Memory B cell (primary cell): ENCODE measurements at regions not wholly inside any gene's neighbourhood (a gene's known extent, or its start where the extent isn't known, plus 50 kb on each side); places are given as distances from the start of the nearest gene placed in this dataset.
"Not testable (repeated sequence)": the region's sequence is repeated elsewhere in the genome, so short reads cannot be mapped to it uniquely, and the experiment has no call there.

Experiments used
- ATAC-seq: fragments of 150-1000 bp; cut with Tn5 transposase; 2 replicates; pipeline ENCODE4 v1.10.0; 2021; ENCODE audit warnings: low read depth, mild to moderate bottlenecking, moderate library complexity
- DNase-seq, 2 donors: peaks; one replicate each; pipeline ENCODE4 v3.0.0; 2022; ENCODE audit warnings: low spot score in 2 of 2
- H3K27ac Mint-ChIP-seq: one replicate; pipeline ENCODE4 v1.8.0; 2022; ENCODE audit warnings: mild to moderate bottlenecking, moderate library complexity, mixed read lengths
- H3K27me3 Mint-ChIP-seq: one replicate; pipeline ENCODE4 v1.8.0; 2022; ENCODE audit warnings: mixed read lengths
- H3K36me3 Mint-ChIP-seq: one replicate; pipeline ENCODE4 v1.8.0; 2022; ENCODE audit warnings: mild to moderate bottlenecking, mixed read lengths
- H3K4me1 Mint-ChIP-seq: one replicate; pipeline ENCODE4 v1.8.0; 2022; ENCODE audit warnings: mixed read lengths
- H3K4me3 Mint-ChIP-seq: one replicate; pipeline ENCODE4 v1.8.0; 2022; ENCODE audit warnings: mild to moderate bottlenecking, moderate library complexity, mixed read lengths
- H3K9me3 Mint-ChIP-seq: one replicate; pipeline ENCODE4 v1.8.0; 2022; ENCODE audit warnings: mixed read lengths

DNA sequence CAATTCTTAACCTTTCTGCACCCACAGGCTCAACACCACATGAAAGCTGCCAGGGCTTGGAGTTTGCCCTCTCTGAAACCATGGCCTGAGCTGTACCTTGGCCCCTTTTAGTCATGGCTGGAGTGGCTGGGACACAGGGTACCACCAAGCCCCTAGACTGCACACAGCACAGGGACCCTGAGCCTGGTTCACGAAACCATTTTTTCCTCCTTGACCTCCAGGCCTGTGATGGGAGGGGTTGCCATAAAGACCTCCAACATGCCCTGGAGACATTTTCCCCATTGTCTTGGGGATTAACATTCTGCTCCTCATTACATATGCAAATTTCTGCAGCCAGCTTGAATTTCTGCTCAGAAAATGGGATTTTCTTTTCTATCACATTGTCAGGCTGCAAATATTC, 113.4 kb downstream of the XPNPEP1 start:
- not testable (repeated sequence) for DNase-seq, H3K27me3 Mint-ChIP-seq

DNA sequence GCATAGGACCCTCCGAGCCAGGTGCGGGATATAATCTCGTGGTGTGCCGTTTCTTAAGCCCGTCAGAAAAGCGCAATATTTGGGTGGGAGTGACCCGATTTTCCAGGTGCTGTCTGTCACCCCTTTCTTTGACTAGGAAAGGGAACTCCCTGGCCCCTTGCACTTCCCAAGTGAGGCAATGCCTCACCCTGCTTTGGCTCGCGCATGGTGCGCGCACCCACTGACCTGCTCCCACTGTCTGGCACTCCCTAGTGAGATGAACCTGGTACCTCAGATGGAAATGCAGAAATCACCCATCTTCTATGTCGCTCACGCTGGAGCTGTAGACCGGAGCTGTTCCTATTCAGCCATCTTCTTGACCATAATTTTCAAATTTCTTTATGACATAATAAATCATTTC, 122.1 kb downstream of the XPNPEP1 start:
- H3K9me3 Mint-ChIP-seq = peaks cover 19% of the 10 kb centered on the region
- not testable (repeated sequence) for ATAC-seq, H3K27me3 Mint-ChIP-seq, H3K36me3 Mint-ChIP-seq, DNase-seq, H3K4me1 Mint-ChIP-seq, H3K4me3 Mint-ChIP-seq, H3K27ac Mint-ChIP-seq

More for the DNA sequence above, 113.4 kb downstream of the XPNPEP1 start:
- not testable (repeated sequence) for H3K36me3 Mint-ChIP-seq, H3K27ac Mint-ChIP-seq, ATAC-seq, H3K4me1 Mint-ChIP-seq, H3K4me3 Mint-ChIP-seq
- peaks cover 20% of the 10 kb centered on the region for H3K9me3 Mint-ChIP-seq

DNA sequence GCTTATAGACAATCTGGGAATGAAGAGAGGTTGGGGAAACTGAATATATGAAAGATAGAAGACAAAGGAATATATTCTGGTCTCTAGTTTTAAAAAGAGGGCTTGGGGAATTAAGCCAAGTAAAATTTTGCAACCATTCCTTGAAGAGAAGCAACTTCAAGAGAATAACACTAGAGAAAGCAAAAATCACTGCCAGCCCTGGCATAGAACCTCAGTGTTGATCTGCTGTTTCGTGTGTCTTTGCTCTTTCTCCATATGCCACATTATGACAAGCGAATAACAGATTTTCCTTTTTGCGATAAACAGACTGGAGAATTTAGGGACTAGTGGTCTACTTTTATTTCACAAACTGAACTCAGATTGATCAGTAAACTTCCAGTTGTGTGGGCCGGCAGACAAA, 132.7 kb downstream of the XPNPEP1 start:
- ATAC-seq = no peak
- Mint-ChIP-seq H3K4me3 (no peak overlapping the region), H3K9me3 (peaks cover 3% of the 10 kb centered on the region), H3K27me3 (no peaks in the 10 kb centered on the region), H3K36me3 (no peaks in the 10 kb centered on the region), H3K4me1 (no peaks in the 10 kb centered on the region), H3K27ac (no peak overlapping the region)
- DNase-seq = no peak

DNA sequence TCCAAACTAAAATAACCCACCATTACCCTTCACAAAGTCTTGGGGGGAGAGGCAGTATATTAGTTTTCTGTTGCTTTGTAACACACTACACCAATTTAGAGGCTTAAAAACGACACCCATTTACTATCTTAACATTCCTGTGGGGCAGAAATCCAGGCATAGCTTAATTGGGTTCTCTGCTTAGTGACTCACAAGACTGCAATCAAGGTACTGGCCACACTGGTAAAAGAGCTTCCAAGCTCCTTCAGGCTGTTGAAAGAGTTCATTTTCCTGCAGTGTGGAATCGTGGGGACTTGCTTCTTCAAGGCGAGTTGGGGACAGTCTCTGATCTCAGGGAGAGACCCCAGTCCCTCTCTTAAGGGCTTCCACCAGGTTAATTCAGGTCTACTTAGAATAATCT, 139.1 kb downstream of the XPNPEP1 start:
- no peak overlapping the region for H3K4me3 Mint-ChIP-seq
- H3K36me3 Mint-ChIP-seq = no peaks in the 10 kb centered on the region
- no peak overlapping the region for H3K27ac Mint-ChIP-seq
- ATAC-seq (no peak), DNase-seq (no peak)
- no peaks in the 10 kb centered on the region for H3K4me1 Mint-ChIP-seq
- no peaks in the 10 kb centered on the region for H3K9me3 Mint-ChIP-seq
- H3K27me3 Mint-ChIP-seq = peaks cover 5% of the 10 kb centered on the region

GRCh38 chr10:109783286-109783685, 140.0 kb downstream of the XPNPEP1 start:
- Mint-ChIP-seq H3K4me1 (no peaks in the 10 kb centered on the region), H3K27ac (no peak overlapping the region), H3K36me3 (no peaks in the 10 kb centered on the region), H3K4me3 (no peak overlapping the region), H3K27me3 (peaks cover 6% of the 10 kb centered on the region), H3K9me3 (no peaks in the 10 kb centered on the region)
- no peak for DNase-seq
- no peak for ATAC-seq

- H3K36me3 Mint-ChIP-seq = no peaks in the 10 kb centered on the region
- H3K4me3 Mint-ChIP-seq = no peak overlapping the region
- no peak overlapping the region for H3K27ac Mint-ChIP-seq
- H3K27me3 Mint-ChIP-seq = peaks cover 6% of the 10 kb centered on the region
- no peaks in the 10 kb centered on the region for H3K4me1 Mint-ChIP-seq
- H3K9me3 Mint-ChIP-seq = no peaks in the 10 kb centered on the region
- ATAC-seq = no peak
- DNase-seq = no peak
These were observed 142.3 kb downstream of the XPNPEP1 start for GRCh38 chr10:109780997-109781396.

GRCh38 chr10:109778993-109779392, 144.3 kb downstream of the XPNPEP1 start:
- no peak overlapping the region for H3K4me3 Mint-ChIP-seq
- H3K9me3 Mint-ChIP-seq = no peaks in the 10 kb centered on the region
- no peaks in the 10 kb centered on the region for H3K4me1 Mint-ChIP-seq
- no peak overlapping the region for H3K27ac Mint-ChIP-seq
- DNase-seq (no peak), ATAC-seq (no peak)
- H3K27me3 Mint-ChIP-seq = peaks cover 6% of the 10 kb centered on the region
- H3K36me3 Mint-ChIP-seq = no peaks in the 10 kb centered on the region

DNA sequence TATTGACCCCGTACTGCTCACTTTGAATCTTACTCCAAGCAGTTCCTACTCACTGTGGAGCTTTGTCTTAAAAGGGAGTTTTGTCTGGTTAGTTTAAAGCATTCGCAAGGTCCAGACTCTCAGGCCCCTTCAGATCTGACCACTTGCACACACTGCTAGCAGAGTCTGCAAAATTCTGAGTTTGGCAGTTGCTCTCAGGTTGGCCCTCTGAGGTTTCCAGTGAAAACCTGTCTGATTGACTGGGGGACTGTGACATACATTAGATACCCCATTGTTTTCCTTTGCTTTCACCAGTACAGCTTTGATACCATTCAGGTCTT, 149.2 kb downstream of the XPNPEP1 start:
- ATAC-seq = no peak
- H3K27ac Mint-ChIP-seq = no peak overlapping the region
- DNase-seq = no peak
- no peaks in the 10 kb centered on the region for H3K36me3 Mint-ChIP-seq
- no peaks in the 10 kb centered on the region for H3K9me3 Mint-ChIP-seq
- no peaks in the 10 kb centered on the region for H3K27me3 Mint-ChIP-seq
- H3K4me1 Mint-ChIP-seq = no peaks in the 10 kb centered on the region
- no peak overlapping the region for H3K4me3 Mint-ChIP-seq

DNA sequence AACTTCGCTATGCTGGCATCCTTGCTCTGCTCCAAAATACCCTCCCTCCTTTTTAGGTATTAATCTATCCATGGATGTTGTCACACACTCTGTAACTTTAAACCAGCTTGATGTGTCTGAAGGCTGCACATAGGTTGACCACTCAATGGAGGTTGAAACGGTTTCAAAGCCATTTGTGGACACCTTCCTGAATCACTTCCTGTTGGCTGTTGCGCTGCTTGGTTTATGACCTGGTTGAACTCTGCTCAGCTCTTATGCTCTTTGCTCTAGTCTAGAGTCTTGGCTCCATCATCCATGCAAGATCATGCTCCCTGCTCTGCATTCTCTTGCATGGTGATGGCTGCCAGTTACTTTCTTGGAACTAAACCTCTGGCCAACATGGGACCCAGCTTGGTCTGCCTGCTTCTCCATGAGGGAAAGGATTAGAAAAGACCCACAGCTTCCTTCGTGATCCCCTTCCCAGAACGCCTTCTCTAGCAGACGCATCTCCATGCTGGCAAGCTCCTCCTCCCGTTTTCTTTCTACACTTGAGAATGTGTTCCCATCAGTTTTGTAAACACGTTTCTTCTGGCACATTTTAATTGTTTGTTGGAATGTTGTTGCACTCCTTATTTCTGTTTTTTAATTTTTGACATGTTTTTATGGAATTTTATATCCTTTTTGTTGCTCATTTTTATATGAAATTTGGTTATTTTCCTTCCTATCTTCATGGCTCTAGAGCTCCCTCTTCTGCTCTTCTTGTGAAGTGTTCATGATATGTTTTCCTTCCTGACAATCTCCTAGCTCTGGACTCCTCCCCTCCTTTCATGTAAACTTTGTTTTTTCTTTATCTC, 149.8 kb downstream of the XPNPEP1 start:
- Mint-ChIP-seq H3K27me3 (no peaks in the 10 kb centered on the region), H3K27ac (no peak overlapping the region), H3K4me1 (no peaks in the 10 kb centered on the region), H3K4me3 (no peak overlapping the region), H3K36me3 (no peaks in the 10 kb centered on the region), H3K9me3 (no peaks in the 10 kb centered on the region)
- DNase-seq (no peak), ATAC-seq (no peak)

DNA sequence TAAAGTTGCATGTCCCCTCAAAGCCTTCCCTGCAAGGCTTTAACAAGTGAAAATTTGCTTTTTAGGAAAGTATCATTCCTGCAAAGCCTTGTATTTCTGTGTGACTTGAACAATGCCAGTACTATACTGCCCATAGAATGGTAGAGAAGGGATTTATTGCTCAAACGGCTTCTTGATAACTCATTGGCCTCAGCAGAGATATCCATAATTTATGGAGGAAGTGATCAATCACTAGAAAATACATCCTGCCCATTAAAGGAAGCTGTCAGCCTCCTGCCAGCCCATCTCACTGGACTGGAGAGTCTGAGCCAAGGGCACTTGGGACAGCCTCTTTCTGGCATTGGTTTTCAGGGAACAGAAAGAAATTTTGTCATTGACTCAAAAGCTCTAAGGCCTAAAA, 152.6 kb downstream of the XPNPEP1 start:
- ATAC-seq (no peak), DNase-seq (no peak)
- Mint-ChIP-seq H3K4me1 (no peaks in the 10 kb centered on the region), H3K27ac (no peak overlapping the region), H3K36me3 (no peaks in the 10 kb centered on the region), H3K9me3 (no peaks in the 10 kb centered on the region), H3K27me3 (no peaks in the 10 kb centered on the region), H3K4me3 (no peak overlapping the region)

DNA sequence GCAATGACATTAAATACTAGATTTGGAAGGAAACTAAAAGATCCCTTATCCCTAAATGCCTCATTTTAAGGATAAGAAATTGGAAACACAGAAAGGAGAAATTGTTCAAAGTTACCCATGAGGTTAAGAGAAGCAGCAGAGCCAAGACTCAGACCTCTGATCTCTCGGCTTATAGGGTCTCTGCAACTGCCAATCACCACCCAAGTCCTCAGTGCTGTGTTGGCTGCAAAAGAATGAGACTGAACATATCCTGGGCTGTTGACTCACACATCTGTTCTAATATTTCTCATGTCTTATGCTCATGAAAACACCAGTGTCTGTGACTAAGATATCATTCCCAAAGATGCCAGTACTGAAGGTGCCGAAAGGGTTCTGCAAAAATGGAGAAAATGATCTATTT, 153.3 kb downstream of the XPNPEP1 start:
- DNase-seq = no peak
- ATAC-seq = no peak
- no peaks in the 10 kb centered on the region for H3K4me1 Mint-ChIP-seq
- no peaks in the 10 kb centered on the region for H3K27me3 Mint-ChIP-seq
- H3K9me3 Mint-ChIP-seq = no peaks in the 10 kb centered on the region
- H3K36me3 Mint-ChIP-seq = no peaks in the 10 kb centered on the region
- H3K4me3 Mint-ChIP-seq = no peak overlapping the region
- no peak overlapping the region for H3K27ac Mint-ChIP-seq

DNA sequence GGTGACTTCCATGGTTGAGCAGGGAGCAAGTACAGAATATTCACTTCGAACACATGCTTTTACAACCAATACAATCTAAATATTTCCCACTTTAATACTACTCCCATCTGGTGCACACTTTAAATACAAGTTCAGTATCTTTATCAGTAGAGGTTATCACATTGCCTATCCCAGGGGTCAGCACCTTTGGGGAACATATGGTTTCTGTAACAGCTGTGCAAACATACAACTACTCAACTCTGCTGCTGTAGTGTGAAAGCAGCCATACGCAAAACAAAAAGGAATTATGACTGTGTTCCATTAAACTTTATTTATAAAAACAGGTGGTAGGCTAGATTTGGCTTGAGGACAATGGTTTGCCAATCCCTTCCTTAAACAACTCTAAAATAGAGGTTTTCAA, 157.5 kb downstream of the XPNPEP1 start:
- H3K36me3 Mint-ChIP-seq = no peaks in the 10 kb centered on the region
- ATAC-seq (no peak), DNase-seq (no peak)
- H3K9me3 Mint-ChIP-seq = no peaks in the 10 kb centered on the region
- H3K27ac Mint-ChIP-seq = no peak overlapping the region
- no peaks in the 10 kb centered on the region for H3K4me1 Mint-ChIP-seq
- no peaks in the 10 kb centered on the region for H3K27me3 Mint-ChIP-seq
- no peak overlapping the region for H3K4me3 Mint-ChIP-seq

DNA sequence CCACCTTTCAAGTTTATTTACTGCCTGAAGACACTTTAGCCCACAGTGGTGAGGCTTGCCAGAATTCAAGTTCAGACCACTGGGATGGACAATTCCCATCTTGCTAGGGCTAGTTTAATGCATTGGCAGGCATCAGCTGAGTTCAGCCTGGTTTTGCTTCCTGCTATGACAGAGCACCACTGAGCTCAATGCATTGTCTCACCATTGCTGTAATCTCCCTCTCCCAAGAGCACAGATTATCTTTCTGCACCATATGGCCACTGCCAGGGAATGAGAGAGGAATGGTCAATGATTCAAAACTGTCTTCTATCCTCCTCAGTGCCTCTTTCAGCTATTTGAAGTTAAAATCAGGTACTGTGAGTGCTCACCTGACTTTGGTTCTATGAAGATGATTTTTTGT, 160.8 kb downstream of the XPNPEP1 start:
- Mint-ChIP-seq H3K9me3 (no peaks in the 10 kb centered on the region), H3K4me1 (no peaks in the 10 kb centered on the region), H3K27me3 (no peaks in the 10 kb centered on the region), H3K27ac (no peak overlapping the region), H3K36me3 (no peaks in the 10 kb centered on the region), H3K4me3 (no peak overlapping the region)
- ATAC-seq = no peak
- DNase-seq = no peak

- ATAC-seq, H3K4me3 Mint-ChIP-seq, H3K4me1 Mint-ChIP-seq, H3K27me3 Mint-ChIP-seq, DNase-seq, H3K36me3 Mint-ChIP-seq, H3K27ac Mint-ChIP-seq, H3K9me3 Mint-ChIP-seq: not testable (repeated sequence)
These were observed 165.6 kb downstream of the XPNPEP1 start for GRCh38 chr10:109757670-109758069.

DNA sequence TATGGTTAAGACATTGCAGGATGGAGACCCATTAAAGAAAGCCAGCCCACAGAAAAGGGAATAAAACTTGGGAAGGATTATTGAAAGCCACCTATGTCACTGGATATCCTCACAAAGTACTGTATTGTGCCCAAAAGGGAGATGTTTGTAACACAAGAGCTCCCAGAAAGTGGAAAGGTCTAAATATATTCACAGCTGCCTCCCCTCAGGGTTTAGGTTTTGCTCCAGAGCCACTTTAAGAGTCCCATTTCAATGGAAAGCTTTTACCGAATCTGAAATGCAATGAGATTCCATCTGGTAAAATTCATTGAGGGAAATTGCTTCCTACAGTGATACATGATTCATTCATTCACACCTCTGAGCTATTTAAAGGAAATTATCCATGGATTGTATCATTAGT, 176.4 kb downstream of the XPNPEP1 start:
- Mint-ChIP-seq H3K9me3 (peaks cover 4% of the 10 kb centered on the region), H3K4me3 (no peak overlapping the region), H3K27me3 (peaks cover under 1% of the 10 kb centered on the region), H3K27ac (no peak overlapping the region), H3K36me3 (no peaks in the 10 kb centered on the region), H3K4me1 (no peaks in the 10 kb centered on the region)
- ATAC-seq (no peak), DNase-seq (no peak)
